BJ (cell line): ENCODE measurements at regions not wholly inside any gene's neighbourhood (a gene's known extent, or its start where the extent isn't known, plus 50 kb on each side); places are given as distances from the start of the nearest gene placed in this dataset.
"Not testable (repeated sequence)": the region's sequence is repeated elsewhere in the genome, so short reads cannot be mapped to it uniquely, and the experiment has no call there.

ENCODE experiments used
- CTCF ChIA-PET: fragments of 350-600 bp; formaldehyde crosslinking; extraction: SDS; loops from one replicate; lab custom pipeline; 2021; ENCODE audit warnings: antibody characterized with exemption, inconsistent platforms; lab: Yijun Ruan, JAX
- POLR2A ChIA-PET: fragments of 300-600 bp; sonication (Branson Sonifier 250); formaldehyde crosslinking; extraction: SDS; loops from one replicate; lab custom pipeline; 2021; ENCODE audit warnings: antibody characterized with exemption; lab: Charles Lee
- DNase-seq: peaks from one replicate; pipeline ENCODE4 v3.0.0-alpha.2; 2011; ENCODE audit warnings: low read depth
- H3K27me3 ChIP-seq: 2 replicates; pipeline ENCODE4 v1.6.0; 2011; ENCODE audit warnings: low read length; ENCODE audit not compliant: control insufficient read depth, insufficient read depth
- H3K36me3 ChIP-seq: 2 replicates; pipeline ENCODE4 v1.5.1; 2011; ENCODE audit warnings: low read length; ENCODE audit not compliant: control insufficient read depth, insufficient read depth
- H3K4me3 ChIP-seq: 2 replicates; pipeline ENCODE4 v1.5.1; 2011; ENCODE audit warnings: low read depth, mild to moderate bottlenecking, control low read depth, low read length
- TF ChIP-seq, protein P1 (sequence below): IDR thresholded peaks from 2 replicates; pipeline ENCODE4 v1.5.1; 2011; ENCODE audit warnings: low read depth, mild to moderate bottlenecking, control low read depth, inconsistent platforms, low read length, moderate library complexity; ENCODE audit not compliant: insufficient read depth

GRCh38 chr6:170003451-170004160, 252.2 kb downstream of the ERMARD start:
- Histone ChIP-seq H3K27me3 (no peaks in the 10 kb centered on the region), H3K4me3 (no peak overlapping the region), H3K36me3 (no peaks in the 10 kb centered on the region)
- ChIA-PET CTCF (no interaction called here), POLR2A (no interaction called here)
- no peak for DNase-seq
- TF ChIP-seq, protein P1, sequence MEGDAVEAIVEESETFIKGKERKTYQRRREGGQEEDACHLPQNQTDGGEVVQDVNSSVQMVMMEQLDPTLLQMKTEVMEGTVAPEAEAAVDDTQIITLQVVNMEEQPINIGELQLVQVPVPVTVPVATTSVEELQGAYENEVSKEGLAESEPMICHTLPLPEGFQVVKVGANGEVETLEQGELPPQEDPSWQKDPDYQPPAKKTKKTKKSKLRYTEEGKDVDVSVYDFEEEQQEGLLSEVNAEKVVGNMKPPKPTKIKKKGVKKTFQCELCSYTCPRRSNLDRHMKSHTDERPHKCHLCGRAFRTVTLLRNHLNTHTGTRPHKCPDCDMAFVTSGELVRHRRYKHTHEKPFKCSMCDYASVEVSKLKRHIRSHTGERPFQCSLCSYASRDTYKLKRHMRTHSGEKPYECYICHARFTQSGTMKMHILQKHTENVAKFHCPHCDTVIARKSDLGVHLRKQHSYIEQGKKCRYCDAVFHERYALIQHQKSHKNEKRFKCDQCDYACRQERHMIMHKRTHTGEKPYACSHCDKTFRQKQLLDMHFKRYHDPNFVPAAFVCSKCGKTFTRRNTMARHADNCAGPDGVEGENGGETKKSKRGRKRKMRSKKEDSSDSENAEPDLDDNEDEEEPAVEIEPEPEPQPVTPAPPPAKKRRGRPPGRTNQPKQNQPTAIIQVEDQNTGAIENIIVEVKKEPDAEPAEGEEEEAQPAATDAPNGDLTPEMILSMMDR: no peak

DNA sequence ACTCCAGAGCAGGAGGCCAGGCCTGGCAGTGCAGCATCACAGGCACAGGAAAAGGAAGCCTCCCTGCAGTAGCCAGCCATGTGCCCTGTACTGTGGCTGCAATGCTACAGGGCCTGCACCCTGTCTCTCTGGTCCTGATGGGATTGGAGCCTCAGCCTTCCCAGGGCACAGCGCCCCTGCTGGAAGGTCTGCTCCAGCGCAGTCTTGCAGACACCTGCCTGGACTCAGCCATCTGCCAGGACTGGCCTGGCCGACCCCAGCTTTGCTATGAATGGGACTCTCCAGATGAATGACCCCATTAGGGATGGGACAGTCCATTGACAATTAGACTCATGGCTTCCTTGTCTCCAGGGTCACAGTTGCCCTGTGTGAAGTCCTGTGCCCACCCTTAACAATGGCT, 251.6 kb downstream of the ERMARD start:
- H3K36me3 ChIP-seq: no peaks in the 10 kb centered on the region
- POLR2A ChIA-PET: no interaction called here
- H3K27me3 ChIP-seq: no peaks in the 10 kb centered on the region
- H3K4me3 ChIP-seq: no peak overlapping the region
- TF ChIP-seq, protein P1: no peak
- CTCF ChIA-PET: no interaction called here
- DNase-seq: no peak

DNA sequence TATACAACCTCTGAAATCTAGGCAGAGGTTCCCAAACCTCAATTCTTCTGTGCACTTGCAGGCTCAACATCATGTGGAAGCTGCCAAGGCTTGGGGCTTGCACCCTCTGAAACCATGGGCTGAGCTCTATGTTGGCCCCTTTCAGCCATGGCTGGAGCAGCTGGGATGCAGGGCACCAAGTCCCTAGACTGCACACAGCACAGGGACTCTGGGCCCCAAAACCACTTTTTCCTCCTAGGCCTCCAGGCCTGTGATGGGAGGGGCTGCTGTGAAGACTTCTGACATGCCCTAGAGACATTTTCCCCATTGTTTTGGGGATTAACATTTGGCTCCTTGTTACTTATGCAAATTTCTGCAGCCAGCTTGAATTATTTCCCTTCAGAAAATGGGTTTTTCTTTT, 250.4 kb downstream of the ERMARD start:
- DNase-seq, H3K27me3 ChIP-seq, H3K4me3 ChIP-seq, CTCF ChIA-PET, POLR2A ChIA-PET, H3K36me3 ChIP-seq: not testable (repeated sequence)

DNA sequence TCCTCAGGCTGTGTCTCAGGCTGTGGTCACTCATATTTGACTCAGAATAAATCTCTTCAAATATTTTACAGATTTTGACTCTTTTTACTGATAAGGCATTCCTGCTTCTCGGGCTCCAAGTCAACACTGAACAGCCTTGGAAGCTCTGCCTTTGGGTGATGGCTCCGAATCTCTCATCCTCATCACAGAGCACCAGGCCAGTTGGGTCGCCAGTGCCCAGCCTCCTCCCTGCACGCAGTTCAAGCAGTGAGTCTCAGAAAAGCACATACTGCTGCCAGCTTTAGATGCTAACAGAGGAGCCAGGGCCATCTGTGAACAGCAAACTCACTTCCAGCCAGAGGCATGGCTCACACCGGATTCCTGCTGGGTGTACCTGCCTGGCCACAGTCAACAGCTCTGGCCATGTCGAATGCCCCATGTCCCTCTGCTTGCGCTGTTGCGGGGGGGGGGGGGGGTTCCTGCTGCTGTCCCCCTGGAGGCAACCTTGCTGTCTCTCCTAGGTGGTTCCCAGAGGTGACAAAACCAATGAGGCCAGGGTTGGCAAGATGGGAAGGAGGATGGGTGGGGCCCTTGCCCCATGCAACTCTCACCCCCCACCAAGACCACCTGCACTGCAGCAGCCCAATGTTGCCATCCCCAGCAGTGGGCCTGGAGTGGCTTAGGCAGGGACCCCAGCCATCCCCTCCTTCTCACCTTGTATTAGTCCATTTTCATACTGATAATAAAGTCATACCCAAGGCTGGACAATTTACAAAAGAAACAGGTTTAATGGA, 248.8 kb downstream of the ERMARD start:
- no peaks in the 10 kb centered on the region for H3K36me3 ChIP-seq
- H3K4me3 ChIP-seq: no peak overlapping the region
- no peak for DNase-seq
- no peaks in the 10 kb centered on the region for H3K27me3 ChIP-seq
- TF ChIP-seq, protein P1: no peak
- ChIA-PET POLR2A (no interaction called here), CTCF (no interaction called here)

DNA sequence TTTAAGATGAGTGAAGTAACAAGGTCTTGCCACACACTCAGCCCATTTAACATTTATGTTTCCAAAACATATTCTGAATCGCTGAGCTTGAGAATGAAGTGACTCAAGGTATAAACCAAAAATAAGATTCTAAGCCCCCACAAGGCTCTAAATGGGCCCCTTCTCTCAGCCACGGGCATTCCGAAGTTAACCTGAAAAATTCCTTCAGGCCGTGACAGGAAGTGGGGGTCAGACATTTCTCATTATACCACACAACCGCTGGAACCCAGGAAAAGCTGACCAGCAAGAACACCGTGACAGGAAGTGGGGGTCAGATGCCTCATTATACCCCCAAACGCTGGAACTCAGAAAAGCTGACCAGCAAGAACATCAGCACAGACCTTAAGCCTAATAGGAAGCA, 247.9 kb downstream of the ERMARD start:
- POLR2A ChIA-PET: no interaction called here
- Histone ChIP-seq H3K27me3 (no peaks in the 10 kb centered on the region), H3K4me3 (no peak overlapping the region), H3K36me3 (no peaks in the 10 kb centered on the region)
- TF ChIP-seq, protein P1: no peak
- CTCF ChIA-PET: interaction anchor here (1.1 to 1.2 kb wide), 2 partner anchors 54 to 527 kb away, joined by 3 read pairs; no protein-coding TSS in a partner anchor
- no peak for DNase-seq
